SU-DHL-6 (cell line): ENCODE measurements at regions not wholly inside any gene's neighbourhood (a gene's known extent, or its start where the extent isn't known, plus 50 kb on each side); places are given as distances from the start of the nearest gene placed in this dataset.

ENCODE experiments used
- H2AFZ ChIP-seq: fragments of 200-600 bp; sonication (generic); 2 replicates; pipeline ENCODE4 v1.6.1; 2014; ENCODE audit warnings: low read depth, mild to moderate bottlenecking, moderate library complexity, mixed read lengths, antibody characterized with exemption, low read length; ENCODE audit not compliant: severe bottlenecking
- H3F3A ChIP-seq: fragments of 200-600 bp; shearing (Covaris generic); 2 replicates; pipeline ENCODE4 v1.6.0; 2016; ENCODE audit warnings: antibody characterized with exemption, mild to moderate bottlenecking; ENCODE audit not compliant: insufficient read depth
- H3K27ac ChIP-seq: fragments of 200-600 bp; sonication (generic); 2 replicates; pipeline ENCODE4 v1.5.1; 2016; ENCODE audit warnings: low read depth, mild to moderate bottlenecking, low read length, moderate library complexity, mixed read lengths
- H3K27me3 ChIP-seq: fragments of 200-600 bp; sonication (generic), shearing (Covaris generic); 2 replicates; pipeline ENCODE4 v1.6.0; 2014; ENCODE audit warnings: mild to moderate bottlenecking, low read length
- H3K36me3 ChIP-seq: fragments of 200-600 bp; sonication (generic); 2 replicates; pipeline ENCODE4 v1.6.1; 2014; ENCODE audit warnings: mild to moderate bottlenecking, low read length, mixed read lengths
- H3K4me2 ChIP-seq: fragments of 300-600, 200-600 bp; shearing (Covaris generic), sonication (generic); 2 replicates; pipeline ENCODE4 v1.6.0; 2014; ENCODE audit warnings: low read length, low read depth, mild to moderate bottlenecking; ENCODE audit not compliant: poor library complexity, severe bottlenecking
- H3K4me3 ChIP-seq: fragments of 200-600 bp; sonication (generic); 2 replicates; pipeline ENCODE4 v1.5.1; 2014; ENCODE audit warnings: antibody characterized with exemption, low read length, mild to moderate bottlenecking, mixed read lengths; ENCODE audit not compliant: insufficient read depth, poor library complexity, severe bottlenecking
- H3K79me2 ChIP-seq: fragments of 200-600 bp; sonication (generic); 2 replicates; pipeline ENCODE4 v1.6.1; 2014; ENCODE audit warnings: mild to moderate bottlenecking, low read length, moderate library complexity; ENCODE audit not compliant: insufficient read depth
- H3K9ac ChIP-seq: fragments of 200-600 bp; sonication (generic); 2 replicates; pipeline ENCODE4 v1.7.0; 2014; ENCODE audit warnings: mild to moderate bottlenecking, low read length
- H3K9me2 ChIP-seq: fragments of 200-600 bp; sonication (generic); replicated peaks from 2 replicates; pipeline ENCODE4 v1.6.1; 2014; ENCODE audit warnings: low read length; ENCODE audit not compliant: insufficient read depth
- H3K9me3 ChIP-seq: fragments of 200-600 bp; sonication (generic); 2 replicates; pipeline ENCODE4 v1.6.1; 2014; ENCODE audit warnings: low read length, mixed read lengths; ENCODE audit not compliant: insufficient read depth
- H4K20me1 ChIP-seq: fragments of 200-600 bp; sonication (generic); 2 replicates; pipeline ENCODE4 v1.6.1; 2014; ENCODE audit warnings: low read depth, mild to moderate bottlenecking, antibody characterized with exemption, low read length, moderate library complexity, mixed read lengths
- CTCF ChIP-seq: fragments of 200-600 bp; sonication (generic); IDR thresholded peaks from one replicate; pipeline ENCODE4 v1.5.1; 2017; ENCODE audit warnings: antibody characterized with exemption, mild to moderate bottlenecking, low read length, moderate library complexity; ENCODE audit not compliant: insufficient read depth, poor library complexity, severe bottlenecking
- EZH2phosphoT487 ChIP-seq: fragments of 200-600 bp; sonication (generic), shearing (Covaris generic); conservative IDR thresholded peaks from 2 replicates; pipeline ENCODE4 v1.6.1; 2018; ENCODE audit warnings: mild to moderate bottlenecking, antibody characterized with exemption, low read length, moderate library complexity, mixed read lengths

GRCh38 chr2:48219555-48220436, 94.7 kb upstream of the FOXN2 start:
- H3K27ac ChIP-seq: no peak overlapping the region
- H4K20me1 ChIP-seq: no peaks in the 10 kb centered on the region
- H3K4me2 ChIP-seq: no peak overlapping the region
- no peak for TF ChIP-seq CTCF
- H2AFZ ChIP-seq: no peak overlapping the region
- H3K4me3 ChIP-seq: no peak overlapping the region
- no peak overlapping the region for H3K9ac ChIP-seq
- no peaks in the 10 kb centered on the region for H3K79me2 ChIP-seq
- H3K9me3 ChIP-seq: no peaks in the 10 kb centered on the region
- no peaks in the 10 kb centered on the region for H3K36me3 ChIP-seq
- H3F3A ChIP-seq: no peaks in the 10 kb centered on the region
- no peaks in the 10 kb centered on the region for H3K9me2 ChIP-seq
- no peaks in the 10 kb centered on the region for H3K27me3 ChIP-seq

GRCh38 chr2:48220501-48220900, 94.0 kb upstream of the FOXN2 start:
- Histone ChIP-seq H2AFZ (no peak overlapping the region), H3K27ac (no peak overlapping the region)

GRCh38 chr2:48221846-48222516, 92.5 kb upstream of the FOXN2 start:
- no peak overlapping the region for H2AFZ ChIP-seq
- H3K9me3 ChIP-seq: no peaks in the 10 kb centered on the region
- H4K20me1 ChIP-seq: no peaks in the 10 kb centered on the region
- H3K27ac ChIP-seq: no peak overlapping the region
- H3F3A ChIP-seq: no peaks in the 10 kb centered on the region
- H3K4me3 ChIP-seq: no peak overlapping the region
- no peak overlapping the region for H3K9ac ChIP-seq
- H3K9me2 ChIP-seq: no peaks in the 10 kb centered on the region
- no peaks in the 10 kb centered on the region for H3K36me3 ChIP-seq
- H3K27me3 ChIP-seq: no peaks in the 10 kb centered on the region
- no peaks in the 10 kb centered on the region for H3K79me2 ChIP-seq
- no peak for TF ChIP-seq CTCF
- no peak for TF ChIP-seq EZH2phosphoT487
- no peak overlapping the region for H3K4me2 ChIP-seq

More at GRCh38 chr2:48220501-48220900, 94.0 kb upstream of the FOXN2 start:
- H3K36me3 ChIP-seq: no peaks in the 10 kb centered on the region
- no peak overlapping the region for H3K4me2 ChIP-seq
- no peaks in the 10 kb centered on the region for H3F3A ChIP-seq
- no peaks in the 10 kb centered on the region for H4K20me1 ChIP-seq
- no peaks in the 10 kb centered on the region for H3K9me2 ChIP-seq
- no peaks in the 10 kb centered on the region for H3K9me3 ChIP-seq
- H3K79me2 ChIP-seq: no peaks in the 10 kb centered on the region
- no peaks in the 10 kb centered on the region for H3K27me3 ChIP-seq
- TF ChIP-seq EZH2phosphoT487: no peak
- TF ChIP-seq CTCF: no peak
- no peak overlapping the region for H3K9ac ChIP-seq
- H3K4me3 ChIP-seq: no peak overlapping the region
